ENCODE measurements at regions not wholly inside any gene's neighbourhood (a gene's known extent, or its start where the extent isn't known, plus 50 kb on each side); places are given as distances from the start of the nearest gene placed in this dataset.

GRCh38 chr10:113259576-113260226, 293.2 kb upstream of the HABP2 start:
- no peak for DNase-seq

GRCh38 chr10:113261161-113261560, 291.7 kb upstream of the HABP2 start:
- DNase-seq = no peak

GRCh38 chr10:113261611-113262091, 291.2 kb upstream of the HABP2 start:
- DNase-seq = no peak

- no peak for DNase-seq
Measured at GRCh38 chr10:113263056-113263455, 289.8 kb upstream of the HABP2 start.

- DNase-seq = no peak
Measured at GRCh38 chr10:113264333-113265131, 288.3 kb upstream of the HABP2 start.

- DNase-seq = no peak
Measured at GRCh38 chr10:113266147-113266546, 286.7 kb upstream of the HABP2 start.

GRCh38 chr10:113267619-113268562, 285.0 kb upstream of the HABP2 start:
- DNase-seq = no peak

- DNase-seq = no peak
Measured at GRCh38 chr10:113269333-113269732, 283.5 kb upstream of the HABP2 start.

GRCh38 chr10:113272511-113272910, 280.3 kb upstream of the HABP2 start:
- no peak for DNase-seq

- no peak for DNase-seq
Measured at GRCh38 chr10:113273181-113274163, 279.4 kb upstream of the HABP2 start.

- DNase-seq = no peak
Measured at GRCh38 chr10:113274176-113274829, 278.6 kb upstream of the HABP2 start.

GRCh38 chr10:113278221-113278620, 274.6 kb upstream of the HABP2 start:
- no peak for DNase-seq

- no peak for DNase-seq
Measured at GRCh38 chr10:113278664-113279063, 274.2 kb upstream of the HABP2 start.

GRCh38 chr10:113279262-113279661, 273.6 kb upstream of the HABP2 start:
- no peak for DNase-seq

GRCh38 chr10:113282564-113282963, 270.3 kb upstream of the HABP2 start:
- no peak for DNase-seq

GRCh38 chr10:113283189-113283588, 269.7 kb upstream of the HABP2 start:
- DNase-seq = no peak

GRCh38 chr10:113284635-113285034, 268.2 kb upstream of the HABP2 start:
- no peak for DNase-seq

GRCh38 chr10:113285305-113285704, 267.5 kb upstream of the HABP2 start:
- DNase-seq = no peak

- no peak for DNase-seq
Measured at GRCh38 chr10:113287592-113287991, 265.3 kb upstream of the HABP2 start.

- DNase-seq = no peak
Measured at GRCh38 chr10:113290137-113290536, 262.7 kb upstream of the HABP2 start.

- DNase-seq = no peak
Measured at GRCh38 chr10:113291413-113291812, 261.4 kb upstream of the HABP2 start.
